Smooth muscle cell (in vitro differentiated cells): ENCODE measurements at regions not wholly inside any gene's neighbourhood (a gene's known extent, or its start where the extent isn't known, plus 50 kb on each side); places are given as distances from the start of the nearest gene placed in this dataset.

Experiments
- DNase-seq: peaks from one replicate; lab custom pipeline; 2025; ENCODE audit not compliant: unreplicated experiment; lab: John Stamatoyannopoulos, UW
- H2AFZ ChIP-seq: fragments of 200-600 bp; sonication (generic); 2 replicates; pipeline ENCODE4 v1.6.0; 2016; ENCODE audit warnings: antibody characterized with exemption, low read depth, mild to moderate bottlenecking
- H3F3A ChIP-seq: fragments of 200-600 bp; sonication (generic); 2 replicates; pipeline ENCODE4 v1.6.0; 2017; ENCODE audit warnings: antibody characterized with exemption, low read depth
- H3K27ac ChIP-seq: fragments of 200-600 bp; sonication (generic); 2 replicates; pipeline ENCODE4 v1.5.1; 2016; ENCODE audit warnings: low read depth, mild to moderate bottlenecking
- H3K27me3 ChIP-seq: fragments of 200-600 bp; sonication (generic); 2 replicates; pipeline ENCODE4 v1.6.1; 2016; ENCODE audit warnings: low read depth, mild to moderate bottlenecking
- H3K36me3 ChIP-seq: fragments of 200-600 bp; sonication (generic); 2 replicates; pipeline ENCODE4 v1.5.1; 2016; ENCODE audit warnings: low read depth
- H3K4me1 ChIP-seq: fragments of 200-600 bp; sonication (generic); 2 replicates; pipeline ENCODE4 v1.5.1; 2016; ENCODE audit warnings: low read depth
- H3K4me2 ChIP-seq: fragments of 200-600 bp; sonication (generic); 2 replicates; pipeline ENCODE4 v1.6.0; 2016; ENCODE audit warnings: mild to moderate bottlenecking
- H3K4me3 ChIP-seq: fragments of 200-600 bp; sonication (generic); 2 replicates; pipeline ENCODE4 v1.5.1; 2016; ENCODE audit warnings: mild to moderate bottlenecking
- H3K79me2 ChIP-seq: fragments of 200-600 bp; sonication (generic); 2 replicates; pipeline ENCODE4 v1.6.0; 2016; ENCODE audit warnings: low read depth, mild to moderate bottlenecking
- H3K9ac ChIP-seq: fragments of 200-600 bp; sonication (generic); 2 replicates; pipeline ENCODE4 v1.6.0; 2016; ENCODE audit warnings: low read depth
- H3K9me3 ChIP-seq: fragments of 200-600 bp; sonication (generic); replicated peaks from 2 replicates; pipeline ENCODE4 v1.5.1; 2016; ENCODE audit warnings: low read depth
- H4K20me1 ChIP-seq: fragments of 200-600 bp; sonication (generic); 2 replicates; pipeline ENCODE4 v1.6.0; 2016; ENCODE audit warnings: low read depth
- WGBS: methylation state at CpG from one replicate; pipeline ENCODE4 v1.1.7; 2016; ENCODE audit warnings: low lambda C conversion rate; 5-methylcytosine and 5-hydroxymethylcytosine counted together
- TF ChIP-seq, protein P1 (sequence below): fragments of 200-600 bp; sonication (generic); IDR thresholded peaks from 2 replicates; pipeline ENCODE4 v1.5.1; 2017; ENCODE audit warnings: borderline replicate concordance, mild to moderate bottlenecking, antibody characterized with exemption; ENCODE audit not compliant: insufficient read depth, poor library complexity, severe bottlenecking

DNA sequence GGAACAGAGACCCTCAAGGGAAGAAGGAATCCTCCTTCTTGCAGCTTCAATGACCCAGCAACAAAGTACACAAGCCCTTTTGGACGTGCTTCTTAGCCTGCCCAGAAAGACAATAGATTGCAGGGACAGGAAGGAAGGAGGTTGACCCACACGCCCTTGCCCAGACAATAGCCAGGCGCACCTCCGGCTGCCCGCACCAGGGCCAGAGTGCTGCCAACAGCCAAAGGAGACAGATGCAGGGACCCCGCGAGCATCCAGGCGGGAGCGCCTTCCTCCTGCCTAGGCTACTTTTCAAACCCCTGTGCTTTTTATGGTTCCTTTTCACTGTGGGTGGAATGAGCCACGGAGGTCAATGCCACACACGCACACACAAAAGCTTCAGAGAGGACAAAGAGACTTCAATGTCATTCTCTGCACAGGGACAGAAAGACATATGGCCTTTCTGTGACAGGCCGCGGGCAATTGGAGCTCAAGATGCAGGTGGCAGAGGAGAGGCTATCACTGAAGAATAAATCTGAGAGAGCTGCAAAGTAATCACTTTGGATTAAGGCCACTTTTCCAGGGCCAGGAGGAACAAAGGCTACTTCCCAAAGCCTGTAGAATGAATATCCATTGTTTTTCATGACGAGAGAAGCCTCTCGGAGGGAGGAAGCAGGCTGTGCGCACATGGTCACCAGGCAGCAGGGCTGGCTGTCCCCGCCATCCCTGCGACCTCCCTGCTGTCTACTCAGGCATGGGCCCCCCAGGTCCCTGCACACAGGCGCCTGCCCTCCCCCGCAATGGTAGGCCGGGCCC lies 300.6 kb downstream of the EIPR1 start:
- Histone ChIP-seq H3F3A (no peaks in the 10 kb centered on the region), H3K27me3 (no peaks in the 10 kb centered on the region), H3K36me3 (no peaks in the 10 kb centered on the region), H3K79me2 (no peaks in the 10 kb centered on the region), H3K9ac (no peak overlapping the region), H3K4me3 (no peak overlapping the region), H3K4me2 (no peak overlapping the region), H3K9me3 (no peaks in the 10 kb centered on the region), H4K20me1 (no peaks in the 10 kb centered on the region), H3K4me1 (no peaks in the 10 kb centered on the region), H3K27ac (no peak overlapping the region), H2AFZ (no peak overlapping the region)
- WGBS = 95% methylated on average over 21 of the region's 21 CpGs
- no peak for DNase-seq
- TF ChIP-seq, protein P1, sequence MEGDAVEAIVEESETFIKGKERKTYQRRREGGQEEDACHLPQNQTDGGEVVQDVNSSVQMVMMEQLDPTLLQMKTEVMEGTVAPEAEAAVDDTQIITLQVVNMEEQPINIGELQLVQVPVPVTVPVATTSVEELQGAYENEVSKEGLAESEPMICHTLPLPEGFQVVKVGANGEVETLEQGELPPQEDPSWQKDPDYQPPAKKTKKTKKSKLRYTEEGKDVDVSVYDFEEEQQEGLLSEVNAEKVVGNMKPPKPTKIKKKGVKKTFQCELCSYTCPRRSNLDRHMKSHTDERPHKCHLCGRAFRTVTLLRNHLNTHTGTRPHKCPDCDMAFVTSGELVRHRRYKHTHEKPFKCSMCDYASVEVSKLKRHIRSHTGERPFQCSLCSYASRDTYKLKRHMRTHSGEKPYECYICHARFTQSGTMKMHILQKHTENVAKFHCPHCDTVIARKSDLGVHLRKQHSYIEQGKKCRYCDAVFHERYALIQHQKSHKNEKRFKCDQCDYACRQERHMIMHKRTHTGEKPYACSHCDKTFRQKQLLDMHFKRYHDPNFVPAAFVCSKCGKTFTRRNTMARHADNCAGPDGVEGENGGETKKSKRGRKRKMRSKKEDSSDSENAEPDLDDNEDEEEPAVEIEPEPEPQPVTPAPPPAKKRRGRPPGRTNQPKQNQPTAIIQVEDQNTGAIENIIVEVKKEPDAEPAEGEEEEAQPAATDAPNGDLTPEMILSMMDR = no peak

DNA sequence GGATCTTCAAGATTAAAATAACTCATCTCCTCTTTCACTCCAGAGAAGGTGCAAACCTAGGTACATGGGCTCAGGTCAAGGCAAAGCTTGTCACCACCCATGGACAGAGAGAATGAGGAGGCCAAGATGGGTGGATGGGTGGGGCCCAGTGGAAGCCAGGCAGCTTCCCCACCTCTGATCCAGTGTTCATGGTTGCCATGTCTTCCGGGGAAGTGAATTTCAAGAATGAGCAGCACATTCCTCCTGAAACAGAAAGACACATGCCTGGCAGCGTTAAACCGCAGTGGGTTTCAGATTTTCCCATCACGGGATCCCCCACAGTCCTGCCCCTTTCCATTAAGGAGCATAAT lies 301.7 kb downstream of the EIPR1 start:
- Histone ChIP-seq H3K4me3 (no peak overlapping the region), H3K9me3 (no peaks in the 10 kb centered on the region), H3K4me1 (no peaks in the 10 kb centered on the region), H4K20me1 (no peaks in the 10 kb centered on the region), H3K4me2 (no peak overlapping the region), H3K9ac (no peak overlapping the region), H3K27ac (no peak overlapping the region), H3F3A (no peaks in the 10 kb centered on the region), H3K27me3 (no peaks in the 10 kb centered on the region), H3K79me2 (no peaks in the 10 kb centered on the region), H2AFZ (no peak overlapping the region), H3K36me3 (no peaks in the 10 kb centered on the region)
- TF ChIP-seq, protein P1 = no peak
- 93% methylated on average over 4 of the region's 4 CpGs for WGBS
- DNase-seq = no peak

DNA sequence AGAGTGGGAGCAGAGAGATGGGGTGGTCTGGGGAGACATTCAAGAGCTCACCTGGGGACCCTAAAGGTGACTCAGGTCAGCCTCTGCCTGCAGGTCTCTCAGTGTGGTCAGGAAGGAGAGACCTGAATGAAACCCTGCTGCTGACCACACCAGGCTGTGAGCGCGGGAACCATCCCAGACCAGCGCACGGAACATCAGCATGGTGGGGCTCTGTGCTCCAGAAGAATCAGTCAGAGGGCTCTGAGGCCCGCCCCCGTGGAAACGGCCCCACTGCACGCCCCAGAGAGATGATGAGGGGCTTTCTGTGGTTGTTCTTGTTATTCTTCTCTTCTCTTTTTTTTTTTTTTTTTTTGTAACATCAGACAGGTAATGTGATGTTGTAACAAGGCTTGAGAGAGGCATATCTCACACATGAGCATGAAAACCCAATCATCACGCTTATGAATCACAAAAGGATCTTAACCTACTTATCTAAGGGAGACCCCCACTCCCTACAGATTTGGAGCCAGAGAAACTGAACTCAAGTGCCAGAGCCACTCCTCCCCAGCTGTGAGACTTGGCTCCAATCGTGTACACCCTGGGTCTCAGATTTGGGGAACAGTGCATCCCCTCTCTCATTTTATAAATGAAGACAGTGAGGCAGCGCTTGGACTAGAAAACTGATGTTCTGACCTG lies 302.2 kb downstream of the EIPR1 start:
- Histone ChIP-seq H3K4me1 (no peaks in the 10 kb centered on the region), H3K9me3 (no peaks in the 10 kb centered on the region), H3K27me3 (no peaks in the 10 kb centered on the region), H3K9ac (no peak overlapping the region), H3K36me3 (no peaks in the 10 kb centered on the region), H3K4me2 (no peak overlapping the region), H3F3A (no peaks in the 10 kb centered on the region), H3K4me3 (no peak overlapping the region), H2AFZ (no peak overlapping the region), H3K27ac (no peak overlapping the region), H4K20me1 (no peaks in the 10 kb centered on the region), H3K79me2 (no peaks in the 10 kb centered on the region)
- 91% methylated on average over 11 of the region's 11 CpGs for WGBS
- TF ChIP-seq, protein P1 = no peak
- no peak for DNase-seq

DNA sequence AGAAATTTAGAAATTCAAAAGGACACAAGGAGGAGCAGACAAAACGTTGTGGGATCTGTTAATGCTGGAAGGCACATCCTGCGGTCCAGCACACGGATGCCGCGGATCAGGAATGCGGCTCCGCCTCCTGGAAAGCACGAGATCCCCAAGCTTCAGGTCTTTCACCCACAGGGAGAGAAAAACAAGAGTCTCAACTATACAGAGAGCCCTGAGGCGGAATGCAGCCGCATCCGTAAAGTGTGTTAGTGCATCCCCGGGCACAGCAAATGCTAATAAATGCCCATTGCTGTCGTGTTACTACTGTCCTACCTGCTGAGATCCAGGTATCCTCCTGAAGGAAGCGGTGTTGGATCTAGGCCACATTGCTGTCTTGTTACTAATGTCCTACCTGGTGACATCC lies 303.9 kb downstream of the EIPR1 start:
- WGBS = 88% methylated on average over 14 of the region's 14 CpGs
- no peaks in the 10 kb centered on the region for H3K9me3 ChIP-seq

More for the DNA sequence above, 303.9 kb downstream of the EIPR1 start:
- Histone ChIP-seq H3K9ac (no peak overlapping the region), H3K79me2 (no peaks in the 10 kb centered on the region), H3K36me3 (no peaks in the 10 kb centered on the region), H4K20me1 (no peaks in the 10 kb centered on the region), H3K27ac (no peak overlapping the region), H2AFZ (no peak overlapping the region), H3K27me3 (no peaks in the 10 kb centered on the region), H3K4me2 (no peak overlapping the region), H3F3A (no peaks in the 10 kb centered on the region), H3K4me3 (no peak overlapping the region), H3K4me1 (no peaks in the 10 kb centered on the region)
- TF ChIP-seq, protein P1 = no peak
- no peak for DNase-seq
